ENCODE measurements at regions not wholly inside any gene's neighbourhood (a gene's known extent, or its start where the extent isn't known, plus 50 kb on each side); places are given as distances from the start of the nearest gene placed in this dataset.
A peak's percentile ranks its signal among the peaks of the same experiment; 100 is the strongest.

GRCh38 chr2:19711470-19712372, 190.1 kb downstream of the TTC32 start:
- peak in 1 of 4 experiments; percentile 8 for DNase-seq

GRCh38 chr2:19710230-19710629, 191.6 kb downstream of the TTC32 start:
- no peak for DNase-seq

GRCh38 chr2:19709553-19709952, 192.2 kb downstream of the TTC32 start:
- DNase-seq, result no peak

GRCh38 chr2:19708776-19709175, 193.0 kb downstream of the TTC32 start:
- DNase-seq, result no peak

GRCh38 chr2:19706332-19706731, 195.5 kb downstream of the TTC32 start:
- no peak for DNase-seq

GRCh38 chr2:19702267-19702666, 199.5 kb downstream of the TTC32 start:
- DNase-seq, result no peak

- DNase-seq, result no peak
These were observed 200.8 kb downstream of the TTC32 start for GRCh38 chr2:19700861-19701585.

GRCh38 chr2:19697131-19697530, 204.7 kb downstream of the TTC32 start:
- DNase-seq, result no peak

GRCh38 chr2:19695706-19696105, 206.1 kb downstream of the TTC32 start:
- DNase-seq, result no peak

- no peak for DNase-seq
These were observed 209.9 kb downstream of the TTC32 start for GRCh38 chr2:19691892-19692291.

- no peak for DNase-seq
These were observed 211.4 kb downstream of the TTC32 start for GRCh38 chr2:19690429-19690828.

- DNase-seq, result no peak
These were observed 212.1 kb downstream of the TTC32 start for GRCh38 chr2:19689646-19690168.

- no peak for DNase-seq
These were observed 213.7 kb downstream of the TTC32 start for GRCh38 chr2:19688059-19688458.

- DNase-seq, result no peak
These were observed 214.6 kb downstream of the TTC32 start for GRCh38 chr2:19687017-19687659.

- DNase-seq, result no peak
These were observed 215.3 kb downstream of the TTC32 start for GRCh38 chr2:19686439-19686838.

- DNase-seq, result no peak
These were observed 216.1 kb downstream of the TTC32 start for GRCh38 chr2:19685731-19686130.

- DNase-seq, result no peak
These were observed 217.3 kb downstream of the TTC32 start for GRCh38 chr2:19684516-19684915.

- no peak for DNase-seq
These were observed 218.2 kb downstream of the TTC32 start for GRCh38 chr2:19683556-19683955.

GRCh38 chr2:19682493-19682892, 219.3 kb downstream of the TTC32 start:
- no peak for DNase-seq

- no peak for DNase-seq
These were observed 223.8 kb downstream of the TTC32 start for GRCh38 chr2:19677825-19678518.

GRCh38 chr2:19677215-19677777, 224.5 kb downstream of the TTC32 start:
- DNase-seq, result no peak

- DNase-seq, result no peak
These were observed 225.0 kb downstream of the TTC32 start for GRCh38 chr2:19676770-19677169.

Measured in suppressor macrophage (primary cell).